A549 (cell line): ENCODE measurements at regions not wholly inside any gene's neighbourhood (a gene's known extent, or its start where the extent isn't known, plus 50 kb on each side); places are given as distances from the start of the nearest gene placed in this dataset.
A peak's percentile ranks its signal among the peaks of the same experiment; 100 is the strongest.
"Not testable (repeated sequence)": the region's sequence is repeated elsewhere in the genome, so short reads cannot be mapped to it uniquely, and the experiment has no call there.

Experiments
- ATAC-seq, 2 experiments: fragments of 200-7000 bp in 1 of 2; fragments of >200 bp in 1 of 2; cut with Nextera tagmentation in 1 of 2; cut with Tn5 transposase in 1 of 2; 3 replicates each; pipeline versions ENCODE4 v1.8.0 to v1.9.1; 2018 to 2020; ENCODE audit warnings: mild to moderate bottlenecking in 1 of 2, moderate library complexity in 1 of 2
- CTCF ChIA-PET: fragments of 300-600 bp; sonication (Branson Sonifier 250); formaldehyde crosslinking; extraction: SDS; loops from one replicate; lab custom pipeline; 2021; ENCODE audit warnings: antibody characterized with exemption, inconsistent platforms; lab: Yijun Ruan, JAX
- POLR2A ChIA-PET: fragments of 350-600 bp; formaldehyde crosslinking; extraction: SDS; loops from one replicate; lab custom pipeline; 2021; ENCODE audit warnings: antibody characterized with exemption, inconsistent platforms; lab: Yijun Ruan, JAX
- DNase-seq, 2 experiments: peaks; one replicate each; pipeline versions ENCODE4 v3.0.0 to v3.0.0-alpha.2; 2011 to 2016; ENCODE audit warnings: low read depth in 1 of 2, low spot score in 1 of 2
- FAIRE-seq: peaks from 2 replicates; lab custom pipeline; 2011; peaks lifted over from hg19 to GRCh38; lab: Jason Lieb, UNC
- H3K27ac ChIP-seq, 2 experiments: fragments of >200 bp; sonication (Bioruptor Twin); formaldehyde crosslinking; 3 replicates each; pipeline ENCODE4 v1.5.1; 2016 to 2017
- H3K4me1 ChIP-seq: fragments of >200 bp; sonication (Bioruptor Twin); formaldehyde crosslinking; 3 replicates; pipeline ENCODE4 v1.6.1; 2016
- H3K4me2 ChIP-seq: fragments of >200 bp; sonication (Bioruptor Twin); formaldehyde crosslinking; 3 replicates; pipeline ENCODE4 v1.6.1; 2016
- H3K4me3 ChIP-seq: fragments of >200 bp; sonication (Bioruptor Twin); formaldehyde crosslinking; 3 replicates; pipeline ENCODE4 v1.5.1; 2016
- H3K9me3 ChIP-seq: fragments of >200 bp; sonication (Bioruptor Twin); formaldehyde crosslinking; 3 replicates; pipeline ENCODE4 v1.6.1; 2016
- ATOH8 ChIP-seq: fragments of 250-450 bp; sonication (Bioruptor Pico); IDR thresholded peaks from 2 replicates; pipeline ENCODE4 v1.5.0; 2020; ENCODE audit warnings: low read depth, mild to moderate bottlenecking, moderate library complexity
- CEBPB ChIP-seq, 2 experiments: fragments of >200 bp in 1 of 2; sonication (Bioruptor Twin) in 1 of 2; formaldehyde crosslinking in 1 of 2; IDR thresholded peaks; 2 replicates each; pipeline ENCODE4 v1.6.1; 2012 to 2016
- CHD4 ChIP-seq: fragments of 200-600 bp; sonication (generic); IDR thresholded peaks from 2 replicates; pipeline ENCODE4 v1.6.1; 2016; ENCODE audit warnings: antibody characterized with exemption, mild to moderate bottlenecking, borderline replicate concordance
- CTCF ChIP-seq: fragments of >200 bp; sonication (Bioruptor Twin); formaldehyde crosslinking; IDR thresholded peaks from 3 replicates; pipeline ENCODE4 v1.5.1; 2016
- EHMT2 ChIP-seq: fragments of 200-600 bp; sonication (generic); IDR thresholded peaks from 2 replicates; pipeline ENCODE4 v1.6.1; 2016; ENCODE audit warnings: antibody characterized with exemption, low read depth, mild to moderate bottlenecking, moderate library complexity
- EP300 ChIP-seq, 2 experiments: fragments of >200 bp; sonication (Bioruptor Twin); formaldehyde crosslinking; IDR thresholded peaks; 2 replicates in 1 of 2; 3 replicates in 1 of 2; pipeline ENCODE4 v1.6.1; 2016 to 2017
- FOSB ChIP-seq: fragments of 250-450 bp; sonication (Bioruptor Pico); IDR thresholded peaks from 2 replicates; pipeline ENCODE4 v1.5.0; 2020; ENCODE audit warnings: mild to moderate bottlenecking, moderate library complexity
- GATA3 ChIP-seq: IDR thresholded peaks from 2 replicates; pipeline ENCODE4 v1.6.1; 2012; ENCODE audit warnings: borderline replicate concordance
- HMGXB4 ChIP-seq: fragments of 250-450 bp; sonication (Bioruptor Pico); IDR thresholded peaks from 2 replicates; pipeline ENCODE4 v1.5.0; 2021; ENCODE audit warnings: mild to moderate bottlenecking, moderate library complexity, borderline replicate concordance
- HOXB13 ChIP-seq: fragments of 250-450 bp; sonication (Bioruptor Pico); IDR thresholded peaks from 2 replicates; pipeline ENCODE4 v1.5.0; 2020; ENCODE audit warnings: low read depth, mild to moderate bottlenecking, moderate library complexity
- MAFK ChIP-seq: fragments of 450-650 bp; IDR thresholded peaks from 2 replicates; pipeline ENCODE4 v1.6.1; 2014; ENCODE audit not compliant: partially characterized antibody
- NFE2L2 ChIP-seq: fragments of 150-350 bp; conservative IDR thresholded peaks from 2 replicates; pipeline ENCODE4 v1.6.1; 2014; ENCODE audit warnings: low read length
- RFX5 ChIP-seq: fragments of 450-650 bp; IDR thresholded peaks from 2 replicates; pipeline ENCODE4 v1.7.1; 2014; ENCODE audit warnings: antibody characterized with exemption, mild to moderate bottlenecking, moderate library complexity
- SMC3 ChIP-seq: fragments of >200 bp; sonication (Bioruptor Twin); formaldehyde crosslinking; IDR thresholded peaks from 3 replicates; pipeline ENCODE4 v1.6.1; 2018; ENCODE audit warnings: inconsistent platforms
- ZSCAN20 ChIP-seq: fragments of 250-450 bp; sonication (Bioruptor Pico); IDR thresholded peaks from 2 replicates; pipeline ENCODE4 v1.8.0; 2022; ENCODE audit warnings: mild to moderate bottlenecking, moderate library complexity
- WGBS: methylation state at CpG from one replicate; pipeline ENCODE4 v1.1.6; 2017; ENCODE audit errors: missing lambda C conversion rate; 5-methylcytosine and 5-hydroxymethylcytosine counted together

GRCh38 chrY:12359867-12360266, 341.2 kb upstream of the USP9Y start (continued):
- TF ChIP-seq CTCF (no peak), RFX5 (no peak), EP300 (IDR thresholded peaks at IDR 0.05) (no peak), EHMT2 (no peak), FOSB (no peak)

GRCh38 chrY:12360496-12360895, 340.5 kb upstream of the USP9Y start:
- no peak overlapping the region for H3K4me2 ChIP-seq
- H3K27ac ChIP-seq: no peak overlapping the region
- POLR2A ChIA-PET: no interaction called here
- WGBS: 74% methylated on average over 7 of the region's 9 CpGs
- ATAC-seq (no peak), DNase-seq (no peak), FAIRE-seq (no peak)
- no peak for TF ChIP-seq FOSB
- TF ChIP-seq HOXB13 (CRISPR knock-in tag): no peak
- TF ChIP-seq ZSCAN20: no peak
- TF ChIP-seq MAFK: no peak
- TF ChIP-seq NFE2L2: no peak
- TF ChIP-seq SMC3: no peak
- no peak for TF ChIP-seq CTCF
- no peak for TF ChIP-seq GATA3
- TF ChIP-seq ATOH8: no peak
- no peak for TF ChIP-seq CHD4
- no peak for TF ChIP-seq HMGXB4 (CRISPR knock-in tag)
- TF ChIP-seq CEBPB (IDR thresholded peaks at IDR 0.05): no peak
- H3K9me3 ChIP-seq: no peaks in the 10 kb centered on the region
- H3K4me3 ChIP-seq: no peak overlapping the region
- CTCF ChIA-PET: no interaction called here
- no peaks in the 10 kb centered on the region for H3K4me1 ChIP-seq

- no peak for ATAC-seq
- 46% methylated on average over 5 of the region's 5 CpGs for WGBS
- Histone ChIP-seq H3K9me3 (no peaks in the 10 kb centered on the region), H3K4me1 (no peaks in the 10 kb centered on the region), H3K27ac (no peak overlapping the region)
- no peak for TF ChIP-seq CEBPB (IDR thresholded peaks at IDR 0.05)
- TF ChIP-seq, all 56 proteins: peak for 0
- Histone ChIP-seq H3K4me3 (no peak overlapping the region), H3K4me2 (no peak overlapping the region)
- DNase-seq: no peak
- ChIA-PET POLR2A (no interaction called here), CTCF (no interaction called here)
- FAIRE-seq: no peak
Observed at GRCh38 chrY:12365311-12365910, 335.6 kb upstream of the USP9Y start.

- FAIRE-seq, POLR2A ChIA-PET, H3K9me3 ChIP-seq, ATAC-seq, H3K4me3 ChIP-seq, H3K27ac ChIP-seq, H3K4me2 ChIP-seq, H3K4me1 ChIP-seq, CTCF ChIA-PET, DNase-seq: not testable (repeated sequence)
- WGBS: 40% methylated on average over 1 of the region's 2 CpGs
Observed at GRCh38 chrY:12374588-12374987, 326.4 kb upstream of the USP9Y start.

GRCh38 chrY:12391655-12392559, 309.1 kb upstream of the USP9Y start:
- WGBS: 38% methylated on average over 17 of the region's 17 CpGs
- peak in 1 of 2 experiments; percentile 14 for DNase-seq
- H3K9me3 ChIP-seq, H3K4me3 ChIP-seq, CTCF ChIA-PET, FAIRE-seq, H3K27ac ChIP-seq, POLR2A ChIA-PET, H3K4me1 ChIP-seq: not testable (repeated sequence)
- H3K4me2 ChIP-seq: peak overlapping the region; percentile 37; the same call in 2 of the 3 replicates
- ATAC-seq: peak in 1 of 2 experiments; percentile 44; a peak in 3 of 6 replicates
